HG03354 (cell line): ENCODE measurements at regions not wholly inside any gene's neighbourhood (a gene's known extent, or its start where the extent isn't known, plus 50 kb on each side); places are given as distances from the start of the nearest gene placed in this dataset.

Experiments
- ATAC-seq: cut with Tn5 transposase; IDR thresholded peaks from one replicate; pipeline ENCODE4 v1.9.1; 2021; ENCODE audit warnings: mild to moderate bottlenecking; ENCODE audit not compliant: unreplicated experiment, poor library complexity, severe bottlenecking

- no peak for ATAC-seq
Measured at GRCh38 chr22:48089601-48090331, 1327.3 kb downstream of the TBC1D22A start.

GRCh38 chr22:48088926-48089536 lies 1326.6 kb downstream of the TBC1D22A start:
- no peak for ATAC-seq

- no peak for ATAC-seq
Measured at GRCh38 chr22:48088251-48088650, 1325.8 kb downstream of the TBC1D22A start.

- ATAC-seq = no peak
Measured at GRCh38 chr22:48085901-48086645, 1323.6 kb downstream of the TBC1D22A start.

- ATAC-seq = no peak
Measured at GRCh38 chr22:48084729-48085050, 1322.2 kb downstream of the TBC1D22A start.

GRCh38 chr22:48084041-48084728 lies 1321.7 kb downstream of the TBC1D22A start:
- ATAC-seq = no peak

- ATAC-seq = no peak
Measured at GRCh38 chr22:48083502-48083901, 1321.1 kb downstream of the TBC1D22A start.

GRCh38 chr22:48082284-48082683 lies 1319.8 kb downstream of the TBC1D22A start:
- no peak for ATAC-seq

GRCh38 chr22:48081281-48081680 lies 1318.8 kb downstream of the TBC1D22A start:
- no peak for ATAC-seq

GRCh38 chr22:48080316-48081165 lies 1318.1 kb downstream of the TBC1D22A start:
- no peak for ATAC-seq

GRCh38 chr22:48079505-48080290 lies 1317.2 kb downstream of the TBC1D22A start:
- no peak for ATAC-seq

- ATAC-seq = no peak
Measured at GRCh38 chr22:48078825-48079224, 1316.4 kb downstream of the TBC1D22A start.

- ATAC-seq = no peak
Measured at GRCh38 chr22:48077699-48078098, 1315.2 kb downstream of the TBC1D22A start.

GRCh38 chr22:48076008-48076407 lies 1313.6 kb downstream of the TBC1D22A start:
- ATAC-seq = no peak

GRCh38 chr22:48075604-48076003 lies 1313.2 kb downstream of the TBC1D22A start:
- ATAC-seq = no peak

- no peak for ATAC-seq
Measured at GRCh38 chr22:48072777-48073176, 1310.3 kb downstream of the TBC1D22A start.

GRCh38 chr22:48071828-48072227 lies 1309.4 kb downstream of the TBC1D22A start:
- no peak for ATAC-seq

GRCh38 chr22:48071305-48071704 lies 1308.9 kb downstream of the TBC1D22A start:
- no peak for ATAC-seq

- ATAC-seq = no peak
Measured at GRCh38 chr22:48070760-48071159, 1308.3 kb downstream of the TBC1D22A start.
